Calu3 (cell line): ENCODE measurements at regions not wholly inside any gene's neighbourhood (a gene's known extent, or its start where the extent isn't known, plus 50 kb on each side); places are given as distances from the start of the nearest gene placed in this dataset.

Experiments used
- BruUV-seq: library from RNA; stranded (reverse); fragments of 400-500 nt; replicated peaks from 2 replicates; lab custom pipeline; 2021; lab: Mats Ljungman, UMichigan
- CTCF ChIA-PET: fragments of 300-600 bp; sonication (Branson Sonifier 250); formaldehyde crosslinking; loops from one replicate; lab custom pipeline; 2022; ENCODE audit warnings: antibody characterized with exemption; lab: Charles Lee
- DNase-seq: peaks from one replicate; pipeline ENCODE4 v3.0.0; 2022
- H3K27ac Mint-ChIP-seq: one replicate; pipeline ENCODE4 v1.8.0; 2022; ENCODE audit warnings: mixed read lengths; ENCODE audit not compliant: unreplicated experiment
- H3K27me3 Mint-ChIP-seq: one replicate; pipeline ENCODE4 v1.8.0; 2022; ENCODE audit warnings: mixed read lengths; ENCODE audit not compliant: unreplicated experiment
- H3K36me3 Mint-ChIP-seq: one replicate; pipeline ENCODE4 v1.8.0; 2022; ENCODE audit warnings: mild to moderate bottlenecking, moderate library complexity, mixed read lengths; ENCODE audit not compliant: insufficient read depth, unreplicated experiment
- H3K4me1 Mint-ChIP-seq: one replicate; pipeline ENCODE4 v1.8.0; 2022; ENCODE audit warnings: mild to moderate bottlenecking, low read depth, mixed read lengths; ENCODE audit not compliant: unreplicated experiment
- H3K4me3 Mint-ChIP-seq: one replicate; pipeline ENCODE4 v1.8.0; 2022; ENCODE audit warnings: mild to moderate bottlenecking, low read depth, moderate library complexity, mixed read lengths; ENCODE audit not compliant: unreplicated experiment
- H3K9me3 Mint-ChIP-seq: one replicate; pipeline ENCODE4 v1.8.0; 2022; ENCODE audit warnings: low read depth, mixed read lengths; ENCODE audit not compliant: unreplicated experiment
- intact Hi-C: fragments of 100-400 bp; cut with micrococcal nuclease; formaldehyde crosslinking; loops from one replicate; pipeline ENCODE4 v1.10.0; 2022; ENCODE audit not compliant: unreplicated experiment
- TF ChIP-seq, protein P1 (sequence below): fragments of 200-600 bp; IDR thresholded peaks from one replicate; pipeline ENCODE4 v1.8.0; 2022; ENCODE audit warnings: antibody characterized with exemption; ENCODE audit not compliant: unreplicated experiment

DNA sequence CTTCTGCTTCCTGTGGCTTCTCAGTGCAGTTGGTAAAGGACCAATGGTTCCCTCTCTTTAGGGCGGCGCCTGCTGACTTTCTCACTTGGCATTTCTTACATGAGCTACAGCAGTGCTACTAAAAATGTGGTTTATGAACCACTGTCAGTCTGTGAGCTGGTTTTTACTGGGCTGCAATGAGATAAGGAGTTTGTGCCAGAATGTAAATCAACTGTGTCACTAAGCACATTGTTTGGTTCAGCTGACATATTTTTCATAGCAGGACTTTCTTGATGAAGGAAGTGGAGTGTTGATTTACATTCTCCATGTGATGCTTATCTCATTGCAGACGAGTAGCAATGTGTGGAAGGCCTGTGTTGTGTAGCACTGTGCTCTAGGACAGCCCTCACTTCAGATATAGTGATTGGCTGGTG lies 463.3 kb downstream of the SOX6 start:
- CTCF ChIA-PET, result interaction anchor here (0.9 to 1.3 kb wide), 3 partner anchors 15 to 23 kb away, joined by 3 to 5 read pairs (median 3); no protein-coding TSS in a partner anchor
- H3K27ac Mint-ChIP-seq, result peak overlapping the region; percentile 8

GRCh38 chr11:15896026-15896425 lies 460.3 kb downstream of the SOX6 start:
- Mint-ChIP-seq H3K36me3 (no peaks in the 10 kb centered on the region), H3K9me3 (no peaks in the 10 kb centered on the region), H3K27ac (no peak overlapping the region), H3K4me1 (peaks cover 20% of the 10 kb centered on the region), H3K4me3 (no peak overlapping the region), H3K27me3 (no peaks in the 10 kb centered on the region)
- no peak for DNase-seq
- BruUV-seq, result no TSS peak
- intact Hi-C loops, result no loop called here
- TF ChIP-seq, protein P1, sequence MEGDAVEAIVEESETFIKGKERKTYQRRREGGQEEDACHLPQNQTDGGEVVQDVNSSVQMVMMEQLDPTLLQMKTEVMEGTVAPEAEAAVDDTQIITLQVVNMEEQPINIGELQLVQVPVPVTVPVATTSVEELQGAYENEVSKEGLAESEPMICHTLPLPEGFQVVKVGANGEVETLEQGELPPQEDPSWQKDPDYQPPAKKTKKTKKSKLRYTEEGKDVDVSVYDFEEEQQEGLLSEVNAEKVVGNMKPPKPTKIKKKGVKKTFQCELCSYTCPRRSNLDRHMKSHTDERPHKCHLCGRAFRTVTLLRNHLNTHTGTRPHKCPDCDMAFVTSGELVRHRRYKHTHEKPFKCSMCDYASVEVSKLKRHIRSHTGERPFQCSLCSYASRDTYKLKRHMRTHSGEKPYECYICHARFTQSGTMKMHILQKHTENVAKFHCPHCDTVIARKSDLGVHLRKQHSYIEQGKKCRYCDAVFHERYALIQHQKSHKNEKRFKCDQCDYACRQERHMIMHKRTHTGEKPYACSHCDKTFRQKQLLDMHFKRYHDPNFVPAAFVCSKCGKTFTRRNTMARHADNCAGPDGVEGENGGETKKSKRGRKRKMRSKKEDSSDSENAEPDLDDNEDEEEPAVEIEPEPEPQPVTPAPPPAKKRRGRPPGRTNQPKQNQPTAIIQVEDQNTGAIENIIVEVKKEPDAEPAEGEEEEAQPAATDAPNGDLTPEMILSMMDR, result no peak
- CTCF ChIA-PET, result no interaction called here

More for the DNA sequence above, 463.3 kb downstream of the SOX6 start:
- Mint-ChIP-seq H3K36me3 (no peaks in the 10 kb centered on the region), H3K4me3 (no peak overlapping the region), H3K9me3 (no peaks in the 10 kb centered on the region), H3K4me1 (peaks cover 11% of the 10 kb centered on the region), H3K27me3 (no peaks in the 10 kb centered on the region)
- DNase-seq, result peak; percentile 8
- intact Hi-C loops, result no loop called here
- BruUV-seq, result no TSS peak
- TF ChIP-seq, protein P1, result no peak

- DNase-seq, result no peak
- no TSS peak for BruUV-seq
- intact Hi-C loops, result no loop called here
- Mint-ChIP-seq H3K36me3 (no peaks in the 10 kb centered on the region), H3K27ac (no peak overlapping the region), H3K27me3 (no peaks in the 10 kb centered on the region), H3K9me3 (no peaks in the 10 kb centered on the region), H3K4me3 (no peak overlapping the region), H3K4me1 (peaks cover 22% of the 10 kb centered on the region)
- CTCF ChIA-PET, result no interaction called here
- TF ChIP-seq, protein P1, result no peak
These were observed 459.8 kb downstream of the SOX6 start for GRCh38 chr11:15896530-15896929.

GRCh38 chr11:15897211-15897960 lies 459.0 kb downstream of the SOX6 start:
- no peak overlapping the region for H3K4me3 Mint-ChIP-seq
- TF ChIP-seq, protein P1, result no peak
- intact Hi-C loops, result no loop called here
- DNase-seq, result peak; percentile 13
- peaks cover 30% of the 10 kb centered on the region for H3K4me1 Mint-ChIP-seq
- CTCF ChIA-PET, result no interaction called here
- H3K27ac Mint-ChIP-seq, result no peak overlapping the region
- no peaks in the 10 kb centered on the region for H3K9me3 Mint-ChIP-seq
- no peaks in the 10 kb centered on the region for H3K36me3 Mint-ChIP-seq
- no TSS peak for BruUV-seq
- H3K27me3 Mint-ChIP-seq, result no peaks in the 10 kb centered on the region
